CD4-positive, alpha-beta T cell treated with Interleukin-15 for 4 hours (primary cell): ENCODE measurements at regions not wholly inside any gene's neighbourhood (a gene's known extent, or its start where the extent isn't known, plus 50 kb on each side); places are given as distances from the start of the nearest gene placed in this dataset.
"Not testable (repeated sequence)": the region's sequence is repeated elsewhere in the genome, so short reads cannot be mapped to it uniquely, and the experiment has no call there.

Source experiments
- DNase-seq: peaks from one replicate; pipeline ENCODE4 v3.0.0-alpha.2; 2020; ENCODE audit warnings: low spot score

DNA sequence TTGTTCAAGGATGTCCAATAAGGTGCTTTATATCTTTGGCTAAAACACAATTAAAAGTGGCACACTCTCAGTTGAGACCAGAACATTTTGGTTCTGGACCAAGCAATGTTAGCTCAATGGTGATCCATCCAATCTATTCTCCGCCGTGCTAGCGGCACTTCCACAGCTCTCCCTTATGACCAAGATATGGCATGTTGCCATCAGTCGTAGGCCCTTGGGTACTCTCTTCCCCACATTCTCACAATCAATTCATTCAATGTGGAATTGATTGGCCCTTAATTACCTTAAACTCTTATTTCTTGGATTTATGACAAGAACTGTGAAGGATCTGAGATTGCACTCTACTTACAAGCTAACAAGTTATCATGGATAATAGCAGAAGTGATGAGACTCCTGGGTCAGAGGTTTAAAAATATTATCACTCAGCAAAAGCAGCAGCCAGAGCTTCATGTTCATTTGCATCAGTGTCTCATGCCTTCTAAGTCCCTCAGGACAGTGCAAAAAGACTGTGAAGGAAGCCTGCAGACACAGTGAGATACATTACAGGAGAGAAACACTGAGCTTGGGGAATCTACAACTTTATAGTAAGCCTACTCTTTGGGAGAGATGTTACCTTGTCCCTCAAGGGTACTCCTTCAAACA, 80.0 kb upstream of the ARG1 start:
- no peak for DNase-seq

DNA sequence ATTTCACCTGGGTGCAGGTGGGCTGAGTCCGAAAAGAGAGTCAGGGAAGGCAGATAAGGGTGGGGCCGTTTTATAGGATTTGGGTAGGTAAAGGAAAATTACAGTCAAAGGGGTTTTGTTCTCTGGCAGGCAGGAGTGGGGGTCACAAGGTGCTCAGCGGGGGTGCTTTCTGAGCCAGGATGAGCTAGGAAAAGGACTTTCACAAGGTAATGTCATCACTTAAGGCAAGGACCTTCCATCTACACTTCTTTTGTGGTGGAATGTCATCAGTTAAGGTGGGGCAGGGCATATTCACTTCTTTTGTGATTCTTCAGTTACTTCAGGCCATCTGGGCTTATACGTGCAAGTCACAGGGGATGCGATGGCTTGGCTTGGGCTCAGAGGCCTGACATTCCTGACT, 68.6 kb upstream of the ARG1 start:
- not testable (repeated sequence) for DNase-seq

- no peak for DNase-seq
Observed at GRCh38 chr6:131510094-131510493, 62.9 kb upstream of the ARG1 start.

- DNase-seq: no peak
Observed at GRCh38 chr6:131510591-131510990, 62.4 kb upstream of the ARG1 start.

DNA sequence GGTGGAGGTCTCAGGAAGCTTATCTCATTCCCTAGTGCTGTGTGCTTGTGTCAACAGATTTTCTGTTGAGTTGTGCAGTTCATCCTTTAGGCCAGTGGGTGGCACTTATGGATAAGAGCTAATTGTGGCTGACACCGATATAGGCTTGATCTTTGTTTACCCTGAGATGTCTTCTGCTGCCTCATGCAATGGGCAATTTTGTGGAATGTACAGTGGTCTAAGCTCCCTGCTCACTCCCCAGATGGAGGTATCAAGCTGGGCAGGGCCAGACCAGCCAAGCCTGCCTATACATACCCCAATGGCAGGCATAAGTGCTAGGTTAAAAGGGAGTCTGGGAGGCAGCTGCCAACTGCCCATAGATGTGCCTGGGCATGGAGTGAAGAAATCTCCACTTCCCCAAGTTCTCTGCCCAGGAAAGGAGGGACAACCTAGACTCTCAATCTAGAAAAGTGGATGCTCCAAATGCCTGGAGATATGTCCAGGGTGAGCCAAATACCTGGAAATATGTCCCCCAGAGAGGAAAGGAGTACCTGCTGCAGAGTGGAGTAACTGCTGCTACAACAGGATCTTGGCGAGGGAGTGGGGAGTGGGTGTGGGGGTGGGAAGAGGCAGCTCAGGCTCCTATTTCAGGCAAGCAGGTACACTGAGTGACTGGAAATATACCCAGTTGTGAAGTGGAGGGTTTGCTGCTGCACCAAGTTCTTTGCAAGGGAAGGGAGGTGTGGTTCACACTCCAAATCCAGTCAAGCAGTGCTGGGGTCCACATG, 53.2 kb upstream of the ARG1 start:
- peak; percentile 59 for DNase-seq
